WTC11 (cell line): ENCODE measurements at regions not wholly inside any gene's neighbourhood (a gene's known extent, or its start where the extent isn't known, plus 50 kb on each side); places are given as distances from the start of the nearest gene placed in this dataset.

Experiments
- ATAC-seq: fragments of 200-7000 bp; cut with Tn5 transposase; 2 replicates; pipeline ENCODE4 v1.10.0; 2021; ENCODE audit warnings: mild to moderate bottlenecking, moderate library complexity
- CTCF ChIA-PET: fragments of 300-600 bp; sonication (Branson Sonifier 250); formaldehyde crosslinking; loops from one replicate; lab custom pipeline; 2021; ENCODE audit warnings: antibody characterized with exemption; lab: Charles Lee
- POLR2A ChIA-PET: fragments of 350-600 bp; sonication (Branson Sonifier 250); formaldehyde crosslinking; loops from one replicate; lab custom pipeline; 2021; ENCODE audit warnings: antibody characterized with exemption; lab: Charles Lee
- DNase-seq: peaks from one replicate; pipeline ENCODE4 v3.0.0; 2021; ENCODE audit warnings: low spot score
- H3K27ac Mint-ChIP-seq: 2 replicates; pipeline ENCODE4 v1.8.0; 2021; ENCODE audit warnings: mixed read lengths
- H3K27me3 Mint-ChIP-seq: 2 replicates; pipeline ENCODE4 v1.8.0; 2021; ENCODE audit warnings: low read depth, mild to moderate bottlenecking, moderate library complexity, mixed read lengths
- H3K36me3 Mint-ChIP-seq: 2 replicates; pipeline ENCODE4 v1.8.0; 2021; ENCODE audit warnings: mixed read lengths
- H3K4me1 Mint-ChIP-seq: 2 replicates; pipeline ENCODE4 v1.8.0; 2022; ENCODE audit warnings: mixed read lengths
- H3K4me3 Mint-ChIP-seq: 2 replicates; pipeline ENCODE4 v1.8.0; 2021; ENCODE audit warnings: mild to moderate bottlenecking, moderate library complexity, mixed read lengths
- H3K9me3 Mint-ChIP-seq: 2 replicates; pipeline ENCODE4 v1.8.0; 2021; ENCODE audit warnings: mixed read lengths
- FOXK1 ChIP-seq: sonication (generic); formaldehyde crosslinking; IDR thresholded peaks from 2 replicates; pipeline ENCODE4 v1.8.0; 2022; ENCODE audit warnings: mild to moderate bottlenecking, moderate library complexity, missing genetic modification reagents
- JAZF1 ChIP-seq: fragments of 250-450 bp; sonication (Bioruptor Pico); IDR thresholded peaks from 2 replicates; pipeline ENCODE4 v1.9.0; 2021; ENCODE audit warnings: moderate library complexity, mild to moderate bottlenecking, inconsistent platforms
- MYBL2 ChIP-seq: sonication (generic); formaldehyde crosslinking; IDR thresholded peaks from 2 replicates; pipeline ENCODE4 v1.8.1; 2023; ENCODE audit warnings: mild to moderate bottlenecking, moderate library complexity, missing genetic modification reagents
- PREB ChIP-seq: sonication (generic); formaldehyde crosslinking; IDR thresholded peaks from 2 replicates; pipeline ENCODE4 v1.8.1; 2022; ENCODE audit warnings: mild to moderate bottlenecking, missing genetic modification reagents, moderate library complexity, borderline replicate concordance
- SMAD4 ChIP-seq: sonication (generic); formaldehyde crosslinking; IDR thresholded peaks from 2 replicates; pipeline ENCODE4 v1.8.0; 2022; ENCODE audit warnings: mild to moderate bottlenecking, missing genetic modification reagents
- TEAD4 ChIP-seq: sonication (generic); formaldehyde crosslinking; IDR thresholded peaks from 2 replicates; pipeline ENCODE4 v1.8.0; 2022; ENCODE audit warnings: mild to moderate bottlenecking, missing genetic modification reagents
- ZBTB21 ChIP-seq: sonication (generic); formaldehyde crosslinking; IDR thresholded peaks from 2 replicates; pipeline ENCODE4 v1.8.1; 2023; ENCODE audit warnings: mild to moderate bottlenecking, missing genetic modification reagents, borderline replicate concordance
- ZNF317 ChIP-seq: sonication (generic); formaldehyde crosslinking; IDR thresholded peaks from 2 replicates; pipeline ENCODE4 v1.8.1; 2023; ENCODE audit warnings: low read depth, mild to moderate bottlenecking, moderate library complexity, missing genetic modification reagents, borderline replicate concordance
- ZNF416 ChIP-seq: fragments of 250-450 bp; sonication (Bioruptor Pico); IDR thresholded peaks from 2 replicates; pipeline ENCODE4 v1.9.0; 2021; ENCODE audit warnings: mild to moderate bottlenecking, inconsistent platforms
- ZSCAN18 ChIP-seq: fragments of 250-450 bp; sonication (Bioruptor Pico); IDR thresholded peaks from 2 replicates; pipeline ENCODE4 v2.1.2; 2022; ENCODE audit warnings: mild to moderate bottlenecking, moderate library complexity
- TF ChIP-seq, protein P1 (sequence below): sonication (generic); formaldehyde crosslinking; IDR thresholded peaks from 2 replicates; pipeline ENCODE4 v1.8.0; 2023; ENCODE audit warnings: missing genetic modification reagents, mild to moderate bottlenecking, borderline replicate concordance
- TF ChIP-seq, protein P2 (sequence below): sonication (generic); formaldehyde crosslinking; IDR thresholded peaks from 2 replicates; pipeline ENCODE4 v1.8.1; 2023; ENCODE audit warnings: mild to moderate bottlenecking, missing genetic modification reagents
- TF ChIP-seq, protein P3 (sequence below): sonication (generic); formaldehyde crosslinking; IDR thresholded peaks from 2 replicates; pipeline ENCODE4 v1.8.1; 2022; ENCODE audit warnings: mild to moderate bottlenecking, moderate library complexity, missing genetic modification reagents
- TF ChIP-seq, protein P4 (sequence below): fragments of 250-450 bp; sonication (Bioruptor Pico); IDR thresholded peaks from 2 replicates; pipeline ENCODE4 v1.8.0; 2021; ENCODE audit warnings: mild to moderate bottlenecking

DNA sequence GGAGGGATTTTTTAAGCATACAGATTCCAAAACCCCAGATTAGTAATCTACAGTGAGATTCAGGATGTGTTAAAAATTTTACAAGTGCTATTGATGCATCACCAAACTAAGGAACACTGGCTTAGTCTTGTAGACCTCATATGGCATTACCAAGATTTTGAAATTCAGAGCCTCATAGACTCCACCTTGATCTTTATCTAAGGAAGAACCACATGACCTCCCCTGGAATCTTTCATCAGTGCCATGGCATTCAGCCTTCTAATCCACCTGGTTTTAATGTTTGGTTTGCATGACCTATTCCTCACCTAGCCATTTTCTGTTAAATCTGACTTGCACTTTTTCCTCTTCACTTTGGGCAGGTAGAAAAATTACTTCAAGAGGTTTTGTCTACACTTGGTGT, 171.6 kb downstream of the NKX6-1 start (continued):
- TF ChIP-seq, protein P1, sequence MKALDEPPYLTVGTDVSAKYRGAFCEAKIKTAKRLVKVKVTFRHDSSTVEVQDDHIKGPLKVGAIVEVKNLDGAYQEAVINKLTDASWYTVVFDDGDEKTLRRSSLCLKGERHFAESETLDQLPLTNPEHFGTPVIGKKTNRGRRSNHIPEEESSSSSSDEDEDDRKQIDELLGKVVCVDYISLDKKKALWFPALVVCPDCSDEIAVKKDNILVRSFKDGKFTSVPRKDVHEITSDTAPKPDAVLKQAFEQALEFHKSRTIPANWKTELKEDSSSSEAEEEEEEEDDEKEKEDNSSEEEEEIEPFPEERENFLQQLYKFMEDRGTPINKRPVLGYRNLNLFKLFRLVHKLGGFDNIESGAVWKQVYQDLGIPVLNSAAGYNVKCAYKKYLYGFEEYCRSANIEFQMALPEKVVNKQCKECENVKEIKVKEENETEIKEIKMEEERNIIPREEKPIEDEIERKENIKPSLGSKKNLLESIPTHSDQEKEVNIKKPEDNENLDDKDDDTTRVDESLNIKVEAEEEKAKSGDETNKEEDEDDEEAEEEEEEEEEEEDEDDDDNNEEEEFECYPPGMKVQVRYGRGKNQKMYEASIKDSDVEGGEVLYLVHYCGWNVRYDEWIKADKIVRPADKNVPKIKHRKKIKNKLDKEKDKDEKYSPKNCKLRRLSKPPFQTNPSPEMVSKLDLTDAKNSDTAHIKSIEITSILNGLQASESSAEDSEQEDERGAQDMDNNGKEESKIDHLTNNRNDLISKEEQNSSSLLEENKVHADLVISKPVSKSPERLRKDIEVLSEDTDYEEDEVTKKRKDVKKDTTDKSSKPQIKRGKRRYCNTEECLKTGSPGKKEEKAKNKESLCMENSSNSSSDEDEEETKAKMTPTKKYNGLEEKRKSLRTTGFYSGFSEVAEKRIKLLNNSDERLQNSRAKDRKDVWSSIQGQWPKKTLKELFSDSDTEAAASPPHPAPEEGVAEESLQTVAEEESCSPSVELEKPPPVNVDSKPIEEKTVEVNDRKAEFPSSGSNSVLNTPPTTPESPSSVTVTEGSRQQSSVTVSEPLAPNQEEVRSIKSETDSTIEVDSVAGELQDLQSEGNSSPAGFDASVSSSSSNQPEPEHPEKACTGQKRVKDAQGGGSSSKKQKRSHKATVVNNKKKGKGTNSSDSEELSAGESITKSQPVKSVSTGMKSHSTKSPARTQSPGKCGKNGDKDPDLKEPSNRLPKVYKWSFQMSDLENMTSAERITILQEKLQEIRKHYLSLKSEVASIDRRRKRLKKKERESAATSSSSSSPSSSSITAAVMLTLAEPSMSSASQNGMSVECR (CRISPR knock-in tag), result no peak
- TF ChIP-seq, protein P2, sequence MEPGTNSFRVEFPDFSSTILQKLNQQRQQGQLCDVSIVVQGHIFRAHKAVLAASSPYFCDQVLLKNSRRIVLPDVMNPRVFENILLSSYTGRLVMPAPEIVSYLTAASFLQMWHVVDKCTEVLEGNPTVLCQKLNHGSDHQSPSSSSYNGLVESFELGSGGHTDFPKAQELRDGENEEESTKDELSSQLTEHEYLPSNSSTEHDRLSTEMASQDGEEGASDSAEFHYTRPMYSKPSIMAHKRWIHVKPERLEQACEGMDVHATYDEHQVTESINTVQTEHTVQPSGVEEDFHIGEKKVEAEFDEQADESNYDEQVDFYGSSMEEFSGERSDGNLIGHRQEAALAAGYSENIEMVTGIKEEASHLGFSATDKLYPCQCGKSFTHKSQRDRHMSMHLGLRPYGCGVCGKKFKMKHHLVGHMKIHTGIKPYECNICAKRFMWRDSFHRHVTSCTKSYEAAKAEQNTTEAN (CRISPR knock-in tag), result no peak
- TF ChIP-seq, protein P3, sequence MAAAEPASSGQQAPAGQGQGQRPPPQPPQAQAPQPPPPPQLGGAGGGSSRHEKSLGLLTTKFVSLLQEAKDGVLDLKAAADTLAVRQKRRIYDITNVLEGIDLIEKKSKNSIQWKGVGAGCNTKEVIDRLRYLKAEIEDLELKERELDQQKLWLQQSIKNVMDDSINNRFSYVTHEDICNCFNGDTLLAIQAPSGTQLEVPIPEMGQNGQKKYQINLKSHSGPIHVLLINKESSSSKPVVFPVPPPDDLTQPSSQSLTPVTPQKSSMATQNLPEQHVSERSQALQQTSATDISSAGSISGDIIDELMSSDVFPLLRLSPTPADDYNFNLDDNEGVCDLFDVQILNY (CRISPR knock-in tag), result no peak
- no peak for TF ChIP-seq SMAD4 (CRISPR knock-in tag)

DNA sequence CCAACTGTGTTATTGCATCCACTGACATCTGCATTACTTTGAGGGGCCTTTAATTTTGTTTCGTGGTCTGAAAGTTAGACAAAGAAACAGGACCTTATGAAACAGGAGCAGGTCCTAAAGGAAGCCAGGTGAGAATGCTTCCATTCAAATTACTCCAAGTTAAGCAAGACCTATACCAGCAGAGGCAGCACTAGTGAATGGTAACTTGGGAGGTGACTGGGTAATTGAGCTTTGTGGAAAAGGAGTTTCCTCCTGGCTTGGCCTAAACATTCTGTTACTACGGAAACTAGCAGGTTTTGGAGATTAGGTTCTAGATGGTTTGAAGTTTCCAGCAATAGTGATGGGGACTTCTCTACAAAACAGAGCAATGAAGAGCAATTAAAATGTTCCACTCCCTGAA, 173.5 kb downstream of the NKX6-1 start:
- POLR2A ChIA-PET, result no interaction called here
- CTCF ChIA-PET, result interaction anchor here (1.8 kb wide), 1 partner anchor 126 kb away, joined by 8 read pairs; no protein-coding TSS in a partner anchor
- DNase-seq, result no peak
- H3K4me1 Mint-ChIP-seq, result peaks cover 26% of the 10 kb centered on the region
- ATAC-seq, result peak; percentile 83
- no peak for TF ChIP-seq ZNF416 (CRISPR knock-in tag)
- no peak for TF ChIP-seq FOXK1 (CRISPR knock-in tag)
- TF ChIP-seq ZNF317, result no peak
- TF ChIP-seq TEAD4 (CRISPR knock-in tag), result no peak
- TF ChIP-seq, protein P3 (CRISPR knock-in tag), result no peak
- TF ChIP-seq PREB (CRISPR knock-in tag), result no peak
- TF ChIP-seq ZSCAN18 (CRISPR knock-in tag), result no peak
- no peak for TF ChIP-seq JAZF1 (CRISPR knock-in tag)
- TF ChIP-seq MYBL2 (CRISPR knock-in tag), result no peak
- TF ChIP-seq, protein P4, sequence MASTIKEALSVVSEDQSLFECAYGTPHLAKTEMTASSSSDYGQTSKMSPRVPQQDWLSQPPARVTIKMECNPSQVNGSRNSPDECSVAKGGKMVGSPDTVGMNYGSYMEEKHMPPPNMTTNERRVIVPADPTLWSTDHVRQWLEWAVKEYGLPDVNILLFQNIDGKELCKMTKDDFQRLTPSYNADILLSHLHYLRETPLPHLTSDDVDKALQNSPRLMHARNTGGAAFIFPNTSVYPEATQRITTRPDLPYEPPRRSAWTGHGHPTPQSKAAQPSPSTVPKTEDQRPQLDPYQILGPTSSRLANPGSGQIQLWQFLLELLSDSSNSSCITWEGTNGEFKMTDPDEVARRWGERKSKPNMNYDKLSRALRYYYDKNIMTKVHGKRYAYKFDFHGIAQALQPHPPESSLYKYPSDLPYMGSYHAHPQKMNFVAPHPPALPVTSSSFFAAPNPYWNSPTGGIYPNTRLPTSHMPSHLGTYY (CRISPR knock-in tag), result no peak
- no peak for TF ChIP-seq ZBTB21 (CRISPR knock-in tag)
- TF ChIP-seq, all 79 proteins: peak for 0
- H3K27me3 Mint-ChIP-seq, result peaks cover 14% of the 10 kb centered on the region; the same call in 1 of the 2 replicates
- no peaks in the 10 kb centered on the region for H3K36me3 Mint-ChIP-seq
- H3K9me3 Mint-ChIP-seq, result peaks cover 15% of the 10 kb centered on the region
- H3K4me3 Mint-ChIP-seq, result no peak overlapping the region
- H3K27ac Mint-ChIP-seq, result no peak overlapping the region
